Neural cell (in vitro differentiated cells): ENCODE measurements at regions not wholly inside any gene's neighbourhood (a gene's known extent, or its start where the extent isn't known, plus 50 kb on each side); places are given as distances from the start of the nearest gene placed in this dataset.

ENCODE experiments used
- H2AFZ ChIP-seq: fragments of 200-600, 300-800 bp; sonication (generic), shearing (Covaris generic); 2 replicates; pipeline ENCODE4 v1.6.0; 2014; ENCODE audit warnings: low read depth, mild to moderate bottlenecking, antibody characterized with exemption, low read length, moderate library complexity
- H3F3A ChIP-seq: fragments of 200-600 bp; shearing (Covaris generic); 2 replicates; pipeline ENCODE4 v1.6.1; 2016; ENCODE audit warnings: mild to moderate bottlenecking, moderate library complexity, mixed read lengths, antibody characterized with exemption, low read length; ENCODE audit not compliant: insufficient read depth, poor library complexity, severe bottlenecking
- H3K27ac ChIP-seq: fragments of 200-600, 300-800 bp; sonication (generic), shearing (Covaris generic); 2 replicates; pipeline ENCODE4 v1.5.1; 2014; ENCODE audit warnings: mild to moderate bottlenecking, low read length, moderate library complexity
- H3K27me3 ChIP-seq: fragments of 300-800, 200-600 bp; sonication (generic), shearing (Covaris generic); 2 replicates; pipeline ENCODE4 v1.6.0; 2014; ENCODE audit warnings: mild to moderate bottlenecking, low read depth, low read length, moderate library complexity; ENCODE audit not compliant: insufficient read depth
- H3K36me3 ChIP-seq: fragments of 300-800, 200-600 bp; sonication (generic), shearing (Covaris generic); 2 replicates; pipeline ENCODE4 v1.5.1; 2014; ENCODE audit warnings: mild to moderate bottlenecking, antibody characterized with exemption, low read length, moderate library complexity; ENCODE audit not compliant: insufficient read depth
- H3K4me2 ChIP-seq: fragments of 300-800, 200-600 bp; sonication (generic), shearing (Covaris generic); 2 replicates; pipeline ENCODE4 v1.6.0; 2014; ENCODE audit warnings: mild to moderate bottlenecking, low read length
- H3K4me3 ChIP-seq: fragments of 300-800, 200-600 bp; sonication (generic), shearing (Covaris generic); 2 replicates; pipeline ENCODE4 v1.5.1; 2014; ENCODE audit warnings: mild to moderate bottlenecking, low read length, moderate library complexity
- H3K79me2 ChIP-seq: fragments of 200-600 bp; shearing (Covaris generic); replicated peaks from 2 replicates; pipeline ENCODE4 v1.6.0; 2014; ENCODE audit warnings: mild to moderate bottlenecking, low read length, moderate library complexity; ENCODE audit not compliant: insufficient read depth
- H3K9ac ChIP-seq: fragments of 300-800, 200-600 bp; sonication (generic), shearing (Covaris generic); 2 replicates; pipeline ENCODE4 v1.6.1; 2016; ENCODE audit warnings: mild to moderate bottlenecking, low read length, mixed read lengths
- H3K9me2 ChIP-seq: fragments of 200-600 bp; shearing (Covaris generic); 2 replicates; pipeline ENCODE4 v1.6.1; 2016; ENCODE audit warnings: mild to moderate bottlenecking, low read length, mixed read lengths; ENCODE audit not compliant: insufficient read depth
- H3K9me3 ChIP-seq: fragments of 200-600, 300-800 bp; sonication (generic), shearing (Covaris generic); 2 replicates; pipeline ENCODE4 v1.6.1; 2016; ENCODE audit warnings: mild to moderate bottlenecking, mixed run types, low read length, moderate library complexity, mixed read lengths
- H4K20me1 ChIP-seq: fragments of 200-600 bp; shearing (Covaris generic); 2 replicates; pipeline ENCODE4 v1.6.1; 2016; ENCODE audit warnings: mild to moderate bottlenecking, mixed run types; ENCODE audit not compliant: insufficient read depth
- CTCF ChIP-seq: fragments of 450-650 bp; IDR thresholded peaks from 2 replicates; pipeline ENCODE4 v1.5.1; 2014; ENCODE audit warnings: antibody characterized with exemption, mild to moderate bottlenecking, moderate library complexity; ENCODE audit not compliant: poor library complexity, severe bottlenecking
- EP300 ChIP-seq: fragments of 450-650 bp; conservative IDR thresholded peaks from 2 replicates; pipeline ENCODE4 v1.6.1; 2014; ENCODE audit warnings: antibody characterized with exemption, mild to moderate bottlenecking, moderate library complexity; ENCODE audit not compliant: poor library complexity, severe bottlenecking
- EZH2 ChIP-seq: fragments of 200-600, 300-800 bp; shearing (Covaris generic), sonication (generic); IDR thresholded peaks from 2 replicates; pipeline ENCODE4 v1.6.1; 2014; ENCODE audit warnings: antibody characterized with exemption, low read length, borderline replicate concordance, mild to moderate bottlenecking; ENCODE audit not compliant: insufficient read depth, poor library complexity, severe bottlenecking
- MXI1 ChIP-seq: fragments of 450-650 bp; conservative IDR thresholded peaks from 2 replicates; pipeline ENCODE4 v1.6.1; 2014; ENCODE audit warnings: antibody characterized with exemption, mild to moderate bottlenecking; ENCODE audit not compliant: poor library complexity, severe bottlenecking
- POLR2AphosphoS5 ChIP-seq: IDR thresholded peaks from 2 replicates; pipeline ENCODE4 v1.6.1; 2012
- RAD21 ChIP-seq: fragments of 450-650 bp; conservative IDR thresholded peaks from 2 replicates; pipeline ENCODE4 v1.6.1; 2014; ENCODE audit warnings: antibody characterized with exemption, mild to moderate bottlenecking, moderate library complexity
- REST ChIP-seq: IDR thresholded peaks from 2 replicates; pipeline ENCODE4 v1.6.1; 2012; ENCODE audit warnings: borderline replicate concordance
- SMC3 ChIP-seq: fragments of 450-650 bp; conservative IDR thresholded peaks from 2 replicates; pipeline ENCODE4 v1.6.1; 2014; ENCODE audit warnings: antibody characterized with exemption, mild to moderate bottlenecking, moderate library complexity; ENCODE audit not compliant: poor library complexity
- TAF1 ChIP-seq: IDR thresholded peaks from 2 replicates; pipeline ENCODE4 v1.6.1; 2012; ENCODE audit warnings: low read depth

GRCh38 chr3:124461126-124461525 is 269.1 kb upstream of the UMPS start:
- Histone ChIP-seq H4K20me1 (no peaks in the 10 kb centered on the region), H3K27ac (no peak overlapping the region), H3K27me3 (no peaks in the 10 kb centered on the region)

GRCh38 chr3:124461838-124462632 is 268.2 kb upstream of the UMPS start:
- Histone ChIP-seq H3K9ac (no peak overlapping the region), H3K4me2 (no peak overlapping the region), H3K36me3 (peaks cover 6% of the 10 kb centered on the region), H3K27ac (no peak overlapping the region), H3K4me3 (no peak overlapping the region), H3K27me3 (no peaks in the 10 kb centered on the region), H3K9me2 (no peaks in the 10 kb centered on the region), H2AFZ (no peak overlapping the region), H3F3A (no peaks in the 10 kb centered on the region), H4K20me1 (no peaks in the 10 kb centered on the region), H3K79me2 (no peaks in the 10 kb centered on the region), H3K9me3 (no peaks in the 10 kb centered on the region)
- TF ChIP-seq MXI1 (no peak), CTCF (no peak), EP300 (no peak), SMC3 (no peak)

More at GRCh38 chr3:124461126-124461525, 269.1 kb upstream of the UMPS start:
- H3K9me3 ChIP-seq, result no peaks in the 10 kb centered on the region
- no peaks in the 10 kb centered on the region for H3K79me2 ChIP-seq
- H3K9me2 ChIP-seq, result no peaks in the 10 kb centered on the region
- no peaks in the 10 kb centered on the region for H3F3A ChIP-seq
- H3K36me3 ChIP-seq, result peaks cover 6% of the 10 kb centered on the region
- H2AFZ ChIP-seq, result no peak overlapping the region
- TF ChIP-seq MXI1 (no peak), CTCF (no peak), RAD21 (no peak), SMC3 (no peak), TAF1 (no peak), EP300 (no peak), EZH2 (no peak), REST (no peak), POLR2AphosphoS5 (no peak)
- H3K4me3 ChIP-seq, result no peak overlapping the region
- no peak overlapping the region for H3K4me2 ChIP-seq
- H3K9ac ChIP-seq, result no peak overlapping the region
